K562 (cell line): ENCODE measurements at regions not wholly inside any gene's neighbourhood (a gene's known extent, or its start where the extent isn't known, plus 50 kb on each side); places are given as distances from the start of the nearest gene placed in this dataset.

Source experiments
- ATAC-seq: fragments of 200-7000 bp; cut with Tn5 transposase; 3 replicates; pipeline ENCODE4 v1.9.1; 2020; ENCODE audit warnings: moderate library complexity
- BruUV-seq: library from RNA; stranded (reverse); fragments of 400-500 nt; replicated peaks from 2 replicates; lab custom pipeline; 2021; lab: Mats Ljungman, UMichigan
- CTCF ChIA-PET: fragments of 300-600 bp; formaldehyde crosslinking; extraction: SDS; loops from one replicate; lab custom pipeline; 2021; ENCODE audit warnings: low intra/inter-chr PET ratio; lab: Yijun Ruan, JAX
- POLR2A ChIA-PET: fragments of 300-600, 350-650 bp; sonication (Branson Sonifier 250); formaldehyde crosslinking; extraction: SDS; loops from one replicate; lab custom pipeline; 2021; ENCODE audit warnings: antibody characterized with exemption, inconsistent platforms; lab: Yijun Ruan, JAX
- DNase-seq, 4 experiments: peaks; one replicate each; pipeline versions ENCODE4 v3.0.0 to v3.0.0-alpha.2; 2011 to 2018; ENCODE audit warnings: low spot score in 3 of 4, mixed read lengths in 3 of 4; ENCODE audit errors: extremely low read depth in 1 of 4
- FAIRE-seq: peaks from 2 replicates; lab custom pipeline; 2011; peaks lifted over from hg19 to GRCh38; lab: Jason Lieb, UNC
- H2AFZ ChIP-seq: 2 replicates; pipeline ENCODE4 v1.6.0; 2011; ENCODE audit warnings: low read depth, low read length, control low read depth, inconsistent platforms
- H3K27ac ChIP-seq: fragments of 200-600 bp; 3 replicates; pipeline ENCODE4 v1.8.0; 2011; ENCODE audit warnings: low read depth, mild to moderate bottlenecking, control low read depth, inconsistent platforms, low read length, moderate library complexity, mixed read lengths; ENCODE audit errors: extremely low read depth
- H3K27me3 ChIP-seq, 2 experiments: fragments of 300-600 bp in 1 of 2; 2 replicates in 1 of 2; 3 replicates in 1 of 2; pipeline versions ENCODE4 v1.6.0 to v1.8.0; 2011; ENCODE audit warnings: inconsistent platforms in 2 of 2, low read length in 2 of 2, mild to moderate bottlenecking in 1 of 2, mixed read lengths in 1 of 2, moderate library complexity in 1 of 2; ENCODE audit not compliant: control insufficient read depth in 2 of 2, insufficient read depth in 2 of 2
- H3K36me3 ChIP-seq: fragments of 300-600 bp; 3 replicates; pipeline ENCODE4 v1.8.0; 2011; ENCODE audit warnings: mild to moderate bottlenecking, low read length, inconsistent platforms; ENCODE audit not compliant: control insufficient read depth, insufficient read depth
- H3K4me1 ChIP-seq, 2 experiments: fragments of 200-600 bp in 1 of 2; replicated peaks in 1 of 2; 2 replicates in 1 of 2; 3 replicates in 1 of 2; pipeline versions ENCODE4 v1.5.1 to v1.8.0; 2011; ENCODE audit warnings: inconsistent platforms in 2 of 2, low read length in 2 of 2, mild to moderate bottlenecking in 1 of 2, mixed read lengths in 1 of 2, moderate library complexity in 1 of 2; ENCODE audit not compliant: control insufficient read depth in 2 of 2, insufficient read depth in 2 of 2
- H3K4me2 ChIP-seq: 2 replicates; pipeline ENCODE4 v1.6.1; 2011; ENCODE audit warnings: low read length, control low read depth, inconsistent platforms, mixed read lengths; ENCODE audit not compliant: insufficient read depth
- H3K4me3 ChIP-seq: fragments of 200-600 bp; sonication (generic), shearing (Covaris generic); 2 replicates; pipeline ENCODE4 v1.5.1; 2016; ENCODE audit warnings: control low read depth, inconsistent platforms
- H3K79me2 ChIP-seq: fragments of 200-600 bp; 3 replicates; pipeline ENCODE4 v1.8.0; 2011; ENCODE audit warnings: low read length, inconsistent platforms; ENCODE audit not compliant: control insufficient read depth, insufficient read depth
- H3K9ac ChIP-seq, 2 experiments: 2 replicates each; pipeline versions ENCODE4 v1.6.0 to v1.6.1; 2011; ENCODE audit warnings: low read depth in 2 of 2, low read length in 2 of 2, control low read depth in 1 of 2, inconsistent platforms in 1 of 2, mild to moderate bottlenecking in 1 of 2, mixed read lengths in 1 of 2; ENCODE audit not compliant: insufficient read depth in 1 of 2
- H3K9me1 ChIP-seq: one replicate; pipeline ENCODE4 v1.6.0; 2011; ENCODE audit warnings: inconsistent platforms, mild to moderate bottlenecking, low read length, moderate library complexity; ENCODE audit not compliant: control insufficient read depth, insufficient read depth
- H3K9me3 ChIP-seq: replicated peaks from 2 replicates; pipeline ENCODE4 v1.5.1; 2011; ENCODE audit warnings: low read depth, low read length, inconsistent platforms; ENCODE audit not compliant: control insufficient read depth, insufficient read depth
- H4K20me1 ChIP-seq: replicated peaks from 2 replicates; pipeline ENCODE4 v1.6.1; 2011; ENCODE audit warnings: low read length, inconsistent platforms, mixed read lengths; ENCODE audit not compliant: control insufficient read depth, insufficient read depth
- CBX5 ChIP-seq: IDR thresholded peaks from 2 replicates; pipeline ENCODE4 v1.6.1; 2014; ENCODE audit warnings: low read depth, borderline replicate concordance
- E2F6 ChIP-seq, 2 experiments: IDR thresholded peaks; 2 replicates each; pipeline ENCODE4 v1.6.1; 2011; ENCODE audit warnings: borderline replicate concordance in 1 of 2, control low read depth in 1 of 2, low read depth in 1 of 2, low read length in 1 of 2, mild to moderate bottlenecking in 1 of 2, mixed read lengths in 1 of 2, moderate library complexity in 1 of 2; ENCODE audit not compliant: insufficient read depth in 1 of 2, insufficient read length in 1 of 2, poor library complexity in 1 of 2, severe bottlenecking in 1 of 2; ENCODE audit errors: extremely low read depth in 1 of 2
- ELK3 ChIP-seq: fragments of 450-650 bp; formaldehyde crosslinking; IDR thresholded peaks from 2 replicates; pipeline ENCODE4 v1.4.0; 2020; ENCODE audit warnings: mild to moderate bottlenecking
- HNRNPL ChIP-seq: fragments of 200-400 bp; formaldehyde crosslinking; IDR thresholded peaks from 2 replicates; pipeline ENCODE4 v1.6.1; 2017; ENCODE audit warnings: low read depth, mild to moderate bottlenecking, low read length
- MCM2 ChIP-seq: fragments of 450-650 bp; IDR thresholded peaks from 2 replicates; pipeline ENCODE4 v1.6.1; 2017; ENCODE audit warnings: low read depth, mild to moderate bottlenecking
- NUFIP1 ChIP-seq: fragments of 450-650 bp; IDR thresholded peaks from 2 replicates; pipeline ENCODE4 v1.6.1; 2018; ENCODE audit not compliant: partially characterized antibody
- SP1 ChIP-seq: sonication (generic); formaldehyde crosslinking; IDR thresholded peaks from 2 replicates; pipeline ENCODE4 v1.8.1; 2022; ENCODE audit warnings: mild to moderate bottlenecking, missing genetic modification reagents
- SPI1 ChIP-seq: IDR thresholded peaks from 2 replicates; pipeline ENCODE4 v1.6.1; 2011; ENCODE audit warnings: low read depth, low read length, control low read depth, borderline replicate concordance
- TCFL5 ChIP-seq: fragments of 250-450 bp; sonication (Bioruptor Pico); conservative IDR thresholded peaks from 2 replicates; pipeline ENCODE4 v1.6.1; 2021; ENCODE audit warnings: mild to moderate bottlenecking, moderate library complexity, matching md5 sums
- ZBTB8A ChIP-seq: fragments of 450-650 bp; IDR thresholded peaks from 2 replicates; pipeline ENCODE4 v1.6.1; 2018; ENCODE audit warnings: mild to moderate bottlenecking, moderate library complexity; ENCODE audit not compliant: partially characterized antibody
- ZNF12 ChIP-seq: sonication (generic); formaldehyde crosslinking; IDR thresholded peaks from 2 replicates; pipeline ENCODE4 v1.4.0; 2020; ENCODE audit warnings: mild to moderate bottlenecking, missing genetic modification reagents
- ZNF133 ChIP-seq: fragments of 250-450 bp; sonication (Bioruptor Pico); IDR thresholded peaks from 2 replicates; pipeline ENCODE4 v1.4.0; 2020; ENCODE audit warnings: mild to moderate bottlenecking
- ZNF23 ChIP-seq: fragments of 250-450 bp; sonication (Bioruptor Pico); IDR thresholded peaks from 2 replicates; pipeline ENCODE4 v1.4.0; 2020; ENCODE audit warnings: mild to moderate bottlenecking
- ZNF232 ChIP-seq: sonication (generic); formaldehyde crosslinking; IDR thresholded peaks from 2 replicates; pipeline ENCODE4 v1.8.0; 2022; ENCODE audit warnings: mild to moderate bottlenecking, missing genetic modification reagents
- ZNF316 ChIP-seq: fragments of 450-650 bp; IDR thresholded peaks from 2 replicates; pipeline ENCODE4 v1.6.1; 2016
- WGBS: fragments of 100-300 bp; shearing (Covaris generic); methylation state at CpG from one replicate; pipeline ENCODE4 v1.1.6; 2016; ENCODE audit warnings: low coverage, mixed read lengths; ENCODE audit not compliant: insufficient coverage; ENCODE audit errors: missing lambda C conversion rate; 5-methylcytosine and 5-hydroxymethylcytosine counted together
- in situ Hi-C: fragments of 300-500 bp; cut with MboI; formaldehyde crosslinking; loops from 4 replicates; pipeline ENCODE4 v1.15.0; 2018; ENCODE audit warnings: inconsistent platforms, mixed read lengths
- intact Hi-C: fragments of 100-400 bp; cut with micrococcal nuclease; formaldehyde crosslinking; loops from 2 replicates; pipeline ENCODE4 v1.14.2; 2022

- intact Hi-C loops, result no loop called here
- no peak for TF ChIP-seq ZNF316
- TF ChIP-seq ZNF23, result no peak
- TF ChIP-seq ELK3, result no peak
- no peak for TF ChIP-seq ZNF232 (CRISPR knock-in tag)
- DNase-seq, result no peak
These were observed 263.4 kb downstream of the POU4F1 start for GRCh38 chr13:78339927-78340326.

GRCh38 chr13:78334059-78334458 lies 269.3 kb downstream of the POU4F1 start:
- H3K4me3 ChIP-seq, result no peak overlapping the region
- no peak for FAIRE-seq
- in situ Hi-C loops, result no loop called here
- H3K9me3 ChIP-seq, result no peaks in the 10 kb centered on the region
- CTCF ChIA-PET, result no interaction called here
- H3K9me1 ChIP-seq, result no peaks in the 10 kb centered on the region
- no peaks in the 10 kb centered on the region for H4K20me1 ChIP-seq
- no peaks in the 10 kb centered on the region for H3K79me2 ChIP-seq
- no peaks in the 10 kb centered on the region for H3K4me1 ChIP-seq
- DNase-seq, result no peak
- intact Hi-C loops, result no loop called here
- no peaks in the 10 kb centered on the region for H3K27me3 ChIP-seq
- H3K27ac ChIP-seq, result no peak overlapping the region
- 0% methylated on average over 3 of the region's 7 CpGs for WGBS
- no peak overlapping the region for H2AFZ ChIP-seq
- BruUV-seq, result no TSS peak
- ATAC-seq, result no peak
- H3K36me3 ChIP-seq, result no peaks in the 10 kb centered on the region
- no peak overlapping the region for H3K4me2 ChIP-seq
- no peak overlapping the region for H3K9ac ChIP-seq
- POLR2A ChIA-PET, result no interaction called here
- no peak for TF ChIP-seq ZNF133 (CRISPR knock-in tag)
- TF ChIP-seq TCFL5 (CRISPR knock-in tag), result no peak
- no peak for TF ChIP-seq ZBTB8A
- no peak for TF ChIP-seq ZNF12 (CRISPR knock-in tag)
- TF ChIP-seq E2F6 (IDR thresholded peaks at IDR 0.05; ENCODE audit: borderline replicate concordance in 1 of 2, extremely low read depth in 1 of 2, insufficient read depth in 1 of 2, insufficient read length in 1 of 2, low read depth in 1 of 2, low read length in 1 of 2, poor library complexity in 1 of 2, severe bottlenecking in 1 of 2), result no peak
- no peak for TF ChIP-seq CBX5
- no peak for TF ChIP-seq SP1 (CRISPR knock-in tag)
- no peak for TF ChIP-seq MCM2
- TF ChIP-seq NUFIP1, result no peak
- TF ChIP-seq ZNF316, result no peak
- TF ChIP-seq SPI1, result no peak
- TF ChIP-seq HNRNPL, result no peak

More at GRCh38 chr13:78339927-78340326, 263.4 kb downstream of the POU4F1 start:
- Histone ChIP-seq H3K4me3 (no peak overlapping the region), H3K36me3 (no peaks in the 10 kb centered on the region), H3K79me2 (no peaks in the 10 kb centered on the region), H3K4me2 (no peak overlapping the region), H4K20me1 (no peaks in the 10 kb centered on the region), H3K27me3 (no peaks in the 10 kb centered on the region), H3K27ac (no peak overlapping the region), H3K9ac (no peak overlapping the region), H3K4me1 (no peaks in the 10 kb centered on the region), H3K9me1 (no peaks in the 10 kb centered on the region), H3K9me3 (no peaks in the 10 kb centered on the region), H2AFZ (no peak overlapping the region)
- no peak for ATAC-seq
- no peak for FAIRE-seq
- POLR2A ChIA-PET, result no interaction called here
- in situ Hi-C loops, result no loop called here
- 0% methylated on average over 2 of the region's 2 CpGs for WGBS
- BruUV-seq, result no TSS peak
- CTCF ChIA-PET, result no interaction called here
